PFSK-1 (cell line): ENCODE measurements at regions not wholly inside any gene's neighbourhood (a gene's known extent, or its start where the extent isn't known, plus 50 kb on each side); places are given as distances from the start of the nearest gene placed in this dataset.

Experiments used
- FOXP2 ChIP-seq: optimal IDR thresholded peaks from 2 replicates; pipeline ENCODE3; 2011; ENCODE audit warnings: borderline replicate concordance, control low read depth, inconsistent platforms; ENCODE audit not compliant: insufficient read depth; ENCODE audit errors: extremely low read length, extremely low read depth
- POLR2AphosphoS5 ChIP-seq: IDR thresholded peaks from 2 replicates; pipeline ENCODE4 v1.6.1; 2012; ENCODE audit warnings: low read depth, mild to moderate bottlenecking, control low read depth, low read length, moderate library complexity
- SIN3A ChIP-seq: IDR thresholded peaks from 2 replicates; pipeline ENCODE4 v1.6.1; 2012; ENCODE audit warnings: mild to moderate bottlenecking, low read length, moderate library complexity, borderline replicate concordance; ENCODE audit not compliant: insufficient read depth
- TAF1 ChIP-seq: IDR thresholded peaks from 2 replicates; pipeline ENCODE4 v1.6.1; 2012; ENCODE audit warnings: low read length, control low read depth, borderline replicate concordance; ENCODE audit not compliant: insufficient read depth
- TF ChIP-seq, protein P1 (sequence below), 2 experiments: IDR thresholded peaks; 2 replicates each; pipeline versions ENCODE4 v1.6.1 to v1.8.0; 2011 to 2012; ENCODE audit warnings: low read depth in 2 of 2, low read length in 2 of 2, control low read depth in 1 of 2, inconsistent platforms in 1 of 2, mild to moderate bottlenecking in 1 of 2, moderate library complexity in 1 of 2; ENCODE audit not compliant: insufficient read depth in 1 of 2

DNA sequence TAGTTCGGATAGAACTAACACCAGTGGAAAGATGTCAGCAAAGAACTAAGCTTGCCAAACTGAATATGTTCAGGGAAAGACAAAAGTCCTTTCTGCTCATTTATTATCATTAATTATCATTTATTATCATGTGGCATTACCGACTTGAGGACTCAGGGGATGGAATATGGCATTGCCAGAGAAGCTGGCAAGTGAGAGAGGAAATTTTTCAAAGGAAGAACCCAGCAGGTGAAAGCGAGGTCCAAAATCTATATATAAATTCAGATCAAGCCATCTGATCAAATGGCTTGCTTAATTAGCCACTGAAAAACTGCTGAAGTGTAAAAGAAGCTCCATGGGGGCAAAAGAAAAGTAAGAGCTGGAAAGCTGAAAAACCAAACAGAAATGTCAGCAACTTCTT, 1049.6 kb upstream of the SEMA6A start:
- TF ChIP-seq SIN3A (no peak), TAF1 (no peak), FOXP2 (no peak), POLR2AphosphoS5 (no peak)
- TF ChIP-seq, protein P1, sequence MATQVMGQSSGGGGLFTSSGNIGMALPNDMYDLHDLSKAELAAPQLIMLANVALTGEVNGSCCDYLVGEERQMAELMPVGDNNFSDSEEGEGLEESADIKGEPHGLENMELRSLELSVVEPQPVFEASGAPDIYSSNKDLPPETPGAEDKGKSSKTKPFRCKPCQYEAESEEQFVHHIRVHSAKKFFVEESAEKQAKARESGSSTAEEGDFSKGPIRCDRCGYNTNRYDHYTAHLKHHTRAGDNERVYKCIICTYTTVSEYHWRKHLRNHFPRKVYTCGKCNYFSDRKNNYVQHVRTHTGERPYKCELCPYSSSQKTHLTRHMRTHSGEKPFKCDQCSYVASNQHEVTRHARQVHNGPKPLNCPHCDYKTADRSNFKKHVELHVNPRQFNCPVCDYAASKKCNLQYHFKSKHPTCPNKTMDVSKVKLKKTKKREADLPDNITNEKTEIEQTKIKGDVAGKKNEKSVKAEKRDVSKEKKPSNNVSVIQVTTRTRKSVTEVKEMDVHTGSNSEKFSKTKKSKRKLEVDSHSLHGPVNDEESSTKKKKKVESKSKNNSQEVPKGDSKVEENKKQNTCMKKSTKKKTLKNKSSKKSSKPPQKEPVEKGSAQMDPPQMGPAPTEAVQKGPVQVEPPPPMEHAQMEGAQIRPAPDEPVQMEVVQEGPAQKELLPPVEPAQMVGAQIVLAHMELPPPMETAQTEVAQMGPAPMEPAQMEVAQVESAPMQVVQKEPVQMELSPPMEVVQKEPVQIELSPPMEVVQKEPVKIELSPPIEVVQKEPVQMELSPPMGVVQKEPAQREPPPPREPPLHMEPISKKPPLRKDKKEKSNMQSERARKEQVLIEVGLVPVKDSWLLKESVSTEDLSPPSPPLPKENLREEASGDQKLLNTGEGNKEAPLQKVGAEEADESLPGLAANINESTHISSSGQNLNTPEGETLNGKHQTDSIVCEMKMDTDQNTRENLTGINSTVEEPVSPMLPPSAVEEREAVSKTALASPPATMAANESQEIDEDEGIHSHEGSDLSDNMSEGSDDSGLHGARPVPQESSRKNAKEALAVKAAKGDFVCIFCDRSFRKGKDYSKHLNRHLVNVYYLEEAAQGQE (IDR thresholded peaks at IDR 0.05; ENCODE audit: insufficient read depth in 1 of 2, low read depth in 2 of 2, low read length in 2 of 2), result no peak

- TF ChIP-seq, protein P1 (IDR thresholded peaks at IDR 0.05; ENCODE audit: insufficient read depth in 1 of 2, low read depth in 2 of 2, low read length in 2 of 2), result no peak
- TF ChIP-seq POLR2AphosphoS5 (no peak), TAF1 (no peak), SIN3A (no peak), FOXP2 (no peak)
Measured at GRCh38 chr5:117623042-117623805, 1048.6 kb upstream of the SEMA6A start.

DNA sequence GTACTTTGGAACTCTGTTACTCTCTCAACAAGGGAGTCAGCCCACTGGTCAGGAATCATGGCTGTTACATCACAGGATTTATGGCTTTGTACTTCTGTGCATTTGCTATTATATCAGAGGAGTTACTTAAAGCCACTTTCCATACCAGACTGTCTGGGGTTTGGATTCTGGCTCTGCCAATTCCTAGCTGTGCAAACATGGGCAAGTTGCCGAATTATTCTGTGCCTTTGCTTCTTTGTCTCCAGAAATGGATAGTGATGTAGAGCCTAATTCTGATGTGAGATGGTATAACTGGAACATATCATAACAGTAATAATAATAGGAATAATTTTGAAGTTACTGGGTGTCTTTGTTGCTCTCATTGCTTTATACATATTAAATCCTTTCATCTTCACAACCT, 1047.3 kb upstream of the SEMA6A start:
- TF ChIP-seq SIN3A (no peak), POLR2AphosphoS5 (no peak), TAF1 (no peak), FOXP2 (no peak)
- TF ChIP-seq, protein P1 (IDR thresholded peaks at IDR 0.05; ENCODE audit: insufficient read depth in 1 of 2, low read depth in 2 of 2, low read length in 2 of 2), result no peak

DNA sequence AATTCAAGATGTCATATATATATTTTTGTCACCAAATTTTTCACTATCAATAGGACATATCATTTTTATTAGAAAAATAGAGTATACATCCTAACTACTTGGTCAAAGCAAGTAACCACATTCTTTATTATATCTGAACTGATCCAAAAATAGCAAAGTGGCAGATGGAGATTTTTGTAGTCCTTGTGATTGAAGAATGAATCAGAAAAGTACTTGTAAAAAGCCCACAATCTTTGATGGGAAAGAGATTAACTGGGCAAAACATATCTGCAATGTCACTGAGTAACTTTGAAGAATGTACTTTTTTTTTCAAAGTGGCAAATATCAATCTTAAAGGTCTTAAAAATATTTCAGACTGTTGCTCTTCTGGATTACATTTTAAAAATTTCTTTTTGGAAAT, 1040.6 kb upstream of the SEMA6A start:
- TF ChIP-seq POLR2AphosphoS5 (no peak), FOXP2 (no peak), TAF1 (no peak), SIN3A (no peak)

DNA sequence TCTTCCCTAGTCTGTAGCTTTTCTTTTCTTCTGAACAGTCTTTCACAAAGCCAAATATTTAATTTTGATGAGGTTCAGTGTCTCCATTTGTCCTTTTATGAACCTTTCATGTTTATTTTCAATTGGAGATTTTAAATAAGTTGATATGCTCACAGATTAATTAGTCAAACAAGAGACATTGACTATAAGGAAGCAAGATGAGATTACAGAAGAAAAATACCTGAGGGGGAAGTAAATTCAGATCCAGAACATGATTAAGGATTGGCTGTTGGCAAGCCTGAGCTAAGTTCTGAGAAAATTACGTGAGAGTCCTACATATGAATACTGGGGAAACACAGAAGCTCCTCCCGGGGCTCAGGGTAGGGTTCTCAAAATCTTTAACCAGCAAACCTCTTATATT, 1039.8 kb upstream of the SEMA6A start:
- TF ChIP-seq POLR2AphosphoS5 (no peak), TAF1 (no peak), SIN3A (no peak)
- TF ChIP-seq, protein P1 (IDR thresholded peaks at IDR 0.05; ENCODE audit: insufficient read depth in 1 of 2, low read depth in 2 of 2, low read length in 2 of 2), result no peak
